SJSA1 (cell line): ENCODE measurements at regions not wholly inside any gene's neighbourhood (a gene's known extent, or its start where the extent isn't known, plus 50 kb on each side); places are given as distances from the start of the nearest gene placed in this dataset.
"Not testable (repeated sequence)": the region's sequence is repeated elsewhere in the genome, so short reads cannot be mapped to it uniquely, and the experiment has no call there.

Experiments
- DNase-seq, 2 experiments: peaks; one replicate each; pipeline ENCODE4 v3.0.0-alpha.2; 2015 to 2020; ENCODE audit warnings: low spot score in 2 of 2, low read depth in 1 of 2
- H3K27ac ChIP-seq: fragments of 250-450 bp; sonication (Bioruptor Pico); 2 replicates; pipeline ENCODE4 v1.5.1; 2020; ENCODE audit warnings: mild to moderate bottlenecking, moderate library complexity
- H3K27me3 ChIP-seq: fragments of 250-450 bp; sonication (Bioruptor Pico); replicated peaks from 2 replicates; pipeline ENCODE4 v1.5.1; 2020; ENCODE audit warnings: mild to moderate bottlenecking, moderate library complexity
- H3K36me3 ChIP-seq: fragments of 250-450 bp; sonication (Bioruptor Pico); 2 replicates; pipeline ENCODE4 v1.5.1; 2020; ENCODE audit warnings: mild to moderate bottlenecking
- H3K4me1 ChIP-seq: fragments of 250-450 bp; sonication (Bioruptor Pico); replicated peaks from 2 replicates; pipeline ENCODE4 v1.6.1; 2021; ENCODE audit warnings: mild to moderate bottlenecking
- H3K4me3 ChIP-seq: fragments of 250-450 bp; sonication (Bioruptor Pico); 2 replicates; pipeline ENCODE4 v1.5.1; 2020; ENCODE audit warnings: mild to moderate bottlenecking
- H3K9me3 ChIP-seq: fragments of 250-450 bp; sonication (Bioruptor Pico); replicated peaks from 2 replicates; pipeline ENCODE4 v1.5.1; 2020; ENCODE audit warnings: mild to moderate bottlenecking

GRCh38 chr14:104402303-104402702 lies 177.3 kb upstream of the C14orf180 start:
- not testable (repeated sequence) for H3K27ac ChIP-seq, H3K9me3 ChIP-seq, H3K4me3 ChIP-seq, DNase-seq, H3K4me1 ChIP-seq, H3K36me3 ChIP-seq, H3K27me3 ChIP-seq

DNA sequence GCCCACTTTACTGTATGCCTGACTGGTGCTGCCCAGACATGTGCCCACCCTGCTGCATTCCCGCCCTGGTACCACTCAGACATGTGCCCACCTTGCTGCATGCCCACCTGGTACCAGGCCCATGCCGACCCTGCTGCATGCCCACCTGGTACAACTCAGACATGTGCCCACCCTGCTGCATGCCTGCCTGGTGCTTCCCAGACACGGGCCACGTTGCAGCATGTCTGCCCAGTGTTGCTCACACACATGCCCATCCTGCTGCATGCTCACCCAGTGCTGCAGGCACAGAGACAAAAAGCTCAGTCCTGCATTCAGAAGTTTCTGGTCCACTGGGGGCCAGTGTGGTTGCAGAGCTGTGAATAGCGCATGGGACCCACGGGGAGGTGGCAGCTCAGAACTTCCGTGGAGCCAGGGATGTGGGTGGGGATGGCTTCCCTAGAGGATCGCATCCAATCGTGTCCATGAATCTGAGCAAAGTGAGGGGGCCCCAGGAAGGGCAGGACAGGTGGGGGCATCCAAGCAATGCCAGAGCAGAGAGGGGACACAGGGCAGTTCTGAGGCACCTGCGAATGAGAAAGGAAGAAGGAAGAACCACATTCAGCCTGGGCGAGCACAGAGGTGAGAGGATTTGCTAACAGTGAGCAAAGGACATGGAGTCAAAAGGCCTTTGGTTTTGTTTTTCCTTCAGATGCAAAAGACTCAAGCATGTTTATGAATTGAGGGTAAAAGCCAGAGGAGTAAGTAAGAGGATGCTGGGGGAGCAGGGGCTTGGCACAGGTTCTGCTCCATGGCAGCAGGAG lies 175.9 kb upstream of the C14orf180 start:
- no peaks in the 10 kb centered on the region for H3K36me3 ChIP-seq
- H3K27me3 ChIP-seq = no peaks in the 10 kb centered on the region
- no peak for DNase-seq
- H3K27ac ChIP-seq = no peak overlapping the region
- H3K4me3 ChIP-seq = no peak overlapping the region
- H3K9me3 ChIP-seq = no peaks in the 10 kb centered on the region
- no peaks in the 10 kb centered on the region for H3K4me1 ChIP-seq

GRCh38 chr14:104404922-104405321 lies 174.6 kb upstream of the C14orf180 start:
- no peak overlapping the region for H3K4me3 ChIP-seq
- H3K4me1 ChIP-seq = no peaks in the 10 kb centered on the region
- H3K36me3 ChIP-seq = no peaks in the 10 kb centered on the region
- H3K9me3 ChIP-seq = no peaks in the 10 kb centered on the region
- no peaks in the 10 kb centered on the region for H3K27me3 ChIP-seq
- DNase-seq = no peak
- H3K27ac ChIP-seq = no peak overlapping the region

- DNase-seq = no peak
- Histone ChIP-seq H3K27me3 (no peaks in the 10 kb centered on the region), H3K4me3 (no peak overlapping the region)
Observed at GRCh38 chr14:104405360-104406226, 174.0 kb upstream of the C14orf180 start.

GRCh38 chr14:104406831-104407230 lies 172.7 kb upstream of the C14orf180 start:
- no peaks in the 10 kb centered on the region for H3K27me3 ChIP-seq
- H3K36me3 ChIP-seq = no peaks in the 10 kb centered on the region
- H3K4me3 ChIP-seq = no peak overlapping the region
- H3K4me1 ChIP-seq = no peaks in the 10 kb centered on the region
- H3K27ac ChIP-seq = no peak overlapping the region
- no peaks in the 10 kb centered on the region for H3K9me3 ChIP-seq
- no peak for DNase-seq

More at GRCh38 chr14:104405360-104406226, 174.0 kb upstream of the C14orf180 start:
- no peaks in the 10 kb centered on the region for H3K36me3 ChIP-seq
- H3K27ac ChIP-seq = no peak overlapping the region
- no peaks in the 10 kb centered on the region for H3K9me3 ChIP-seq
- H3K4me1 ChIP-seq = no peaks in the 10 kb centered on the region

DNA sequence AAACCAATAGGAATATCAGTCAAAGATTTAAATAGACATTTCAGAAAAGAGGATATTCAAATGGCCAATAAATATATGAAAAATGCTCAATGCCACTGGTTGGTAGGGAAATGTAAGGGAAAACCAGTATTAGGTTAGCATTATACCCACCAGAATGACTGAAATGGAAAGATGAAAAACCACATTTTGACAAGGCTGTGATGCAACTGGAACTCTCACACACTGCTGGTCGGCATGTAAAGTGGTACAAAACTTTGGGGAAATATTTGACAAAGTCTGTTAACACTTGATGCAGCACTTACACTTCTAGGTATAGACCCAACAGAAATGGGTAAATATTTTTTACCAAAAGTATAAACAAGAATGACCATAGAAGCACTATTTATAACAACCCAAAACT lies 163.2 kb upstream of the C14orf180 start:
- H3K4me1 ChIP-seq = no peaks in the 10 kb centered on the region

DNA sequence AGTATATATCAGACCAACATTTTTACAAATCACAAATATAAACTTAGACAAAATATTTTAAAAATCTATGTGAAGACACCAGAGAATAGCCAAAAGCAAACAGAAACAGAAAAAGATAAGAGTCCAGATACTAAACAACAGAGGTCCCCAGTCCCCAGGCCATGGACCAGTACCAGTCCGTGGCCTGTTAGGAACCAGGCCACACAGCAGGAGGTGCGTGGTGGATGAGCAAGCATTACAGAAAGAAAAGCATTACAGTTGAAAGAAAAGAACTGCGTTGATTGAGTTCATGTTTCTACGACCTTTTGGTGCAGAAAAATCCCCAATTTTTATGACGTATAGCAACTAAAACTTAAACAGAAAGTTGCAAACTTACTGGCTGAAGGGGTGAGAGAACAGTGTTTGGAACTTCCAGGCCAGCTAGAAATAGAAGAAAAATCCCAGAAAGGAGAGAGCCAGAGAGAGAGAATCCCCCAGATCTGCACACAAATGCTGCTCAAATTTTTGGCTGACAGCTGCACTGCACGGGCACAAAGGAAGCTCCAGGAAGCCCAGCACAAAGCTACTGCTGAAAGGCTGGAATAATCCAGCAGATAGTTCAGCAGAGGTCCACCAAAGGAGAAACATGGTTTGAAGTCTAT lies 159.6 kb upstream of the C14orf180 start:
- Histone ChIP-seq H3K9me3 (no peaks in the 10 kb centered on the region), H3K4me3 (no peak overlapping the region), H3K4me1 (no peaks in the 10 kb centered on the region), H3K27ac (no peak overlapping the region), H3K27me3 (peaks cover 2% of the 10 kb centered on the region; the same call in 1 of the 2 replicates), H3K36me3 (no peaks in the 10 kb centered on the region)
- DNase-seq = no peak

More for the DNA sequence above, 163.2 kb upstream of the C14orf180 start:
- no peaks in the 10 kb centered on the region for H3K36me3 ChIP-seq
- no peaks in the 10 kb centered on the region for H3K9me3 ChIP-seq
- H3K27me3 ChIP-seq = 0 out of 2 replicates have a peak, but pooled peaks cover 2% of the 10 kb centered on the region
- no peak overlapping the region for H3K4me3 ChIP-seq
- no peak overlapping the region for H3K27ac ChIP-seq
- no peak for DNase-seq

DNA sequence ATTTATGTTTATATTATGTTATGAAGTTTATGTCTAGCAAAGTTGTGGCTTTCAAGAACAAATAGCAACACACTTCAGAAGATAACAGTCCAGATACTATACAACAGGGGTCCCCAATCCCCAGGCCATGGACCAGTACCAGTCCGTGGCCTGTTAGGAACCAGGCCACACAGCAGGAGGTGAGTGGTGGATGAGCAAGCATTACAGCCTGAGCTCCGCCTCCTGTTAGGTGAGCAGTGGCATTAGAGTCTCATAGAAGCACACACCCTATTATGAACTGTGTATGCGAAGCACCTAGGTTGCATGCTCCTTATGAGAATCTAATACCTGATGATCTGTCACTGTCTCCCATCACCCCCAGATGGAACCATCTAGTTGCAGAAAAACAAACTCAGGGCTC lies 159.0 kb upstream of the C14orf180 start:
- H3K27ac ChIP-seq, H3K36me3 ChIP-seq: not testable (repeated sequence)

GRCh38 chr14:104420990-104421389 lies 158.6 kb upstream of the C14orf180 start:
- DNase-seq = no peak
- H3K4me3 ChIP-seq = no peak overlapping the region
- H3K27me3 ChIP-seq = peaks cover 2% of the 10 kb centered on the region; the same call in 1 of the 2 replicates
- H3K36me3 ChIP-seq = no peaks in the 10 kb centered on the region
- H3K4me1 ChIP-seq = no peaks in the 10 kb centered on the region
- no peaks in the 10 kb centered on the region for H3K9me3 ChIP-seq
- no peak overlapping the region for H3K27ac ChIP-seq

More for the DNA sequence above, 159.0 kb upstream of the C14orf180 start:
- not testable (repeated sequence) for DNase-seq, H3K4me3 ChIP-seq, H3K27me3 ChIP-seq, H3K4me1 ChIP-seq, H3K9me3 ChIP-seq

DNA sequence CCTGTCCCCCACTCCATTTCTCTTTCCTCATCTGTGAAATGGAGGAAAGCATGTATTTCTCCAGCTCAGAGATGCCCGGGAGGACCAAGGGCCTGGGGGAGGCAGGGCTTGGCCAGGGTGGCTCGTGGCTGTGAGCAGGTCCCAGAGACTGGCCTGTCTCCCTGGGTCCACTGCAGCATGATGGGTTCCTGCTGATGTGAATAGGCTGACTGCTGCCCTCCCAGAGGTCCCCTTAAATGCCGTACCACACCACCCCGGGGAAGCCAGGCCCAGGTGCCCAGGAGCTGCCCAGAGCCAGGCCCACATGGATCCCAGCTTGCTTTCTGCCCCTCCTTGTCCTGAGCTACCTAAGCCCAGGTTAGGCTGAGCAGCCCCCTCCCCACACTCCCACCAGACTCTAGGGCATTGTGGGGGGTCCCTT lies 158.2 kb upstream of the C14orf180 start:
- H3K4me1 ChIP-seq = no peaks in the 10 kb centered on the region
- H3K27ac ChIP-seq = no peak overlapping the region
- no peak overlapping the region for H3K4me3 ChIP-seq
- no peak for DNase-seq
- H3K9me3 ChIP-seq = no peaks in the 10 kb centered on the region
- H3K36me3 ChIP-seq = no peaks in the 10 kb centered on the region
- peaks cover 2% of the 10 kb centered on the region; the same call in 1 of the 2 replicates for H3K27me3 ChIP-seq

- H3K36me3 ChIP-seq = no peaks in the 10 kb centered on the region
- no peak overlapping the region for H3K27ac ChIP-seq
- no peaks in the 10 kb centered on the region for H3K4me1 ChIP-seq
- DNase-seq = no peak
- H3K27me3 ChIP-seq = peaks cover 2% of the 10 kb centered on the region; the same call in 1 of the 2 replicates
- no peaks in the 10 kb centered on the region for H3K9me3 ChIP-seq
- no peak overlapping the region for H3K4me3 ChIP-seq
Observed at GRCh38 chr14:104421892-104422828, 157.4 kb upstream of the C14orf180 start.

DNA sequence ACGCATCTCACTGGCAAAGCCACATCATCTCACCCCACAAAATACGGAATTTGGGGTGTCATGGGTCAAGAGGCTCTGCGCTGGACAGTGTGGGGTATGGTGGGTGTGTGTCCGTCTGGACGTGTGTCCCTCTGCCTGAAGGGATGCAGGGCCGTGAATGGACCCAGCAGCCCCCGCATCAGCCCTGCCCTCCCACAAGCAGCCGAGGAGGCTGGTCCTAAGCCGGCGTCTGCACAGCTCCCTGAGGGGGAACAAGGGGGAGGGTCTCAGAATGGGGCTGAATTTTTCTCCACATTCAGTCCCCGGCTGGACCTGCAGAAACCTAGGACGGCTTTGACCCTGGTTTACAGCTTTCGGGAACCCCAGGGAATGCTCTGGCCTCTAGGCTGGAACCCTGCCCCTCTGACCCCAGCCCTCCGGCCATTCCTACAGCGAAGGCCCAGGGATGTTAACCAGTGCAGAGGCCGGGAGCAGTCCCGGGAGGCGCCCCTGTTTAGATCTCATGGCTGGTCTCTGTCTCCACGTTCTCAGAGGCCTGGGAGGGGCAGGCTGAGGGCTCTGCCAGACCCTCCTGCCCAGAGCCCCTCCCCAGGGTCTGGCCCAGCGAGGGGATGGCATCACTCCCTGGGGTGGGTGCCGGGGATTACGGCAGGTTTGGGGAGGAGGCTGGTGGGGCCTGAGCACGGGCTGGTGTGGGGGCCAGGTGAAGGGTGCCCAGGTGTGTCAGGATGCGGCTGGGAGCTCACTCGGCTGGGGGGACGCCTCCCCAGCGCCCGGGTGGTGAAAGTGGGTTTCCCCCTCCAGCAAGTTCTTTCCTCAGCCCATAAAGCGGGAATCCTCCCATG lies 156.5 kb upstream of the C14orf180 start:
- Histone ChIP-seq H3K4me1 (no peaks in the 10 kb centered on the region), H3K9me3 (no peaks in the 10 kb centered on the region)

More for the DNA sequence above, 156.5 kb upstream of the C14orf180 start:
- DNase-seq = no peak
- Histone ChIP-seq H3K27me3 (no peaks in the 10 kb centered on the region; the same call in 1 of the 2 replicates), H3K4me3 (no peak overlapping the region), H3K27ac (no peak overlapping the region), H3K36me3 (no peaks in the 10 kb centered on the region)
